Ovary (tissue), 3 donors: ENCODE measurements at regions not wholly inside any gene's neighbourhood (a gene's known extent, or its start where the extent isn't known, plus 50 kb on each side); places are given as distances from the start of the nearest gene placed in this dataset.

ENCODE experiments used
- CTCF ChIP-seq, 3 donors: fragments of 450-650 bp in 2 of 3; fragments of 200-600 bp in 1 of 3; IDR thresholded peaks; one replicate each; pipeline versions ENCODE4 v1.5.1 to v1.8.0; 2016 to 2022; ENCODE audit warnings: antibody characterized with exemption in 3 of 3, mild to moderate bottlenecking in 1 of 3
- POLR2A ChIP-seq: fragments of 450-650 bp; IDR thresholded peaks from one replicate; pipeline ENCODE4 v1.6.1; 2017; ENCODE audit warnings: antibody characterized with exemption, mild to moderate bottlenecking, moderate library complexity
- donor health status: DM: no; HTN: no; CAD: no.

DNA sequence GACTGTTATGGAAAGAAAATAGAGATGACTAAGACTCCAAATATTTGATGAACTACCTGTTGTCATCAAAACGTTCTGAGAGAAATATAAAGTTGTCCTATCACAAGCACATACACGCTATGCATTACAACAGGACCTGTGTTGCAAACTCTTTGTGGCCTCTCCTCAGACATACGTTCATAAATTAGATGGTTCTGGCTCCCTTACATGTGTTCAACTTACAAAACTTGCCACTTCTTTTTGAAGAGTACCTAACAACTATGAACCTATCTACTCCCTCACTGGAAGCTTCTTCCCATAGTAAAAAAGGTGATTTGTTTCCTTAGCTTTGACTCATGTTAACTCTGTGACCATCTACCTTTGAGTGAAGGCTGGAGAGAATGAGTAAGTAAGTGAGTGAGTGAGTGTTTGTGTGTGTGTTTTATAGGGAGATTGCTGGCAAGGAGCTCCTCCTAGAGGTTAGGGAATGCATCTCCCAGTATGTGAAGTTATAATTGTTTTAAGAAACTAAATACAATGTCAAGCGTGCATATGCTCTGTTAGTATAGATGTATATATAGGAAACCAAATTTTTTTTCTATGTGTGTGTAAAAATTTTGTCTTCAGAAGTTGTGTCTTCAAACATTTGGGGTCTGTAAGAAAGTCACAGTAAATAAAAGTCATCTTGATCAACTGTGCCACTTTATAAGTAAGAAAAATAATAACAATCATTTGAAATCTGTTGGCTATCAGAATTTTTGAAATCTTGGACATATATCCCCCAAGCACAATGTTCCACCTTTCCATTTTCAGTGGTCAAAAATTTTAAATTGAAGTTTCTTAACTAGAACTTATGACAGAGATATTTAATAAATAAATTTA, 1211.1 kb upstream of the GJE1 start:
- TF ChIP-seq CTCF (IDR thresholded peaks at IDR 0.05) (peak in 2 of 3 donors; percentile 42 to 64), POLR2A (no peak)
